OCI-M2 (cell line): ENCODE measurements at regions not wholly inside any gene's neighbourhood (a gene's known extent, or its start where the extent isn't known, plus 50 kb on each side); places are given as distances from the start of the nearest gene placed in this dataset.

ENCODE experiments used
- DNase-seq: peaks from one replicate; lab custom pipeline; 2025; ENCODE audit not compliant: unreplicated experiment; lab: John Stamatoyannopoulos, UW

DNA sequence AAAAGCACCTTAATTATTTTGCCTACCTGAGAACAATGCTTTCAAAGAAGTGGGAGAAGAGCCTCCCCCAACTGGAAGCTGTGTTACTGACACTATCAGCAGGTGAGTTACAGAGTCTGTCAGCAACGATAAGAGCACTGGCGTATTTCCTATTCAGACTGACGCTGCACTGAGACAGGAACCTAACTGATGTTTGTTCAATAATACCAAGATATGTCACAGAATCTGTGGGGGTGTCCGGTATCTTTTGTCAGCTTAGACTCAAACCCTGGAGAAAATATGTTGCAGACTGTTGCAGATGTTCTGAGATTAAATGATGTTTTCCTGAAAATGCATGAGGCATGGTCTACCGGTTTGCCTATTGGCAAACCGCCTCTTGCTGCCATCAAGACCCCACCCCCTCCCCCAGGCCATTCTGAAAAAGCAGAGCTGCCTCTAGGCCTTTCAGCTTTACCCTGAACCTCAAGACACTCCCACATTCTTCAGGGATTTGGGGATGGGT lies 115.2 kb upstream of the KIT start:
- DNase-seq, result peak; percentile 62

DNA sequence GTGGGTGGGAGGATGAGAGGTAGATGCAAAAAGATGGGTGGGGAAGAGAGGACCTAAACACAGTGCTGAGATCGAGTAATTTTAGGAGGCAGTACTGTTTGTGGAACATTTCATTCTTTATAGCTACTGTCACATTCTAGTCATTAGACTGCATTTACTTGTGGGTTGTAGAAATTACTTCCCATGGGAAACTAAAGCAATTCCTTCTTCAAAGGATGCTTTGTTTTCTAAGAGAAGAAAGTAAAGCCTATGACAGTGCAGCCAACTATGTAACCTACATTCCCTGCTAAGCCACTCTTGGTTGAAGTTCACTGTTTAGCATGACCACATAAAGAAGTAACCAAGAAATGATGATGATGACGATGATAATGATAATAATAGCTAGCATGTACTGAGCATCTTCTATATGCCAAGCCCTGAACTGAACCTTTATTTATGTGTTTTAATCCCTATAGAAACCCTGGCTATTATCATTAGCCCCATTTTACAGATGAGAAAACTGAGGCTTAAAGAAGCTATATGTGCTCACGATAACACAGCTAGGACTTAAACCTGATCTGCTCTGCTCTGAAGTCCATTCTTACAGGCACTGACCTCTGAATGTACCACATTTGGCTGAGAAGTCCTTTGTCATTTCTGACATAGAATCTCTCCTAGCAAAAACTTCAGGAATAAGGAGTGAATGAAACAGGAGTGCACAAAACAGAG lies 114.5 kb upstream of the KIT start:
- DNase-seq, result no peak

DNA sequence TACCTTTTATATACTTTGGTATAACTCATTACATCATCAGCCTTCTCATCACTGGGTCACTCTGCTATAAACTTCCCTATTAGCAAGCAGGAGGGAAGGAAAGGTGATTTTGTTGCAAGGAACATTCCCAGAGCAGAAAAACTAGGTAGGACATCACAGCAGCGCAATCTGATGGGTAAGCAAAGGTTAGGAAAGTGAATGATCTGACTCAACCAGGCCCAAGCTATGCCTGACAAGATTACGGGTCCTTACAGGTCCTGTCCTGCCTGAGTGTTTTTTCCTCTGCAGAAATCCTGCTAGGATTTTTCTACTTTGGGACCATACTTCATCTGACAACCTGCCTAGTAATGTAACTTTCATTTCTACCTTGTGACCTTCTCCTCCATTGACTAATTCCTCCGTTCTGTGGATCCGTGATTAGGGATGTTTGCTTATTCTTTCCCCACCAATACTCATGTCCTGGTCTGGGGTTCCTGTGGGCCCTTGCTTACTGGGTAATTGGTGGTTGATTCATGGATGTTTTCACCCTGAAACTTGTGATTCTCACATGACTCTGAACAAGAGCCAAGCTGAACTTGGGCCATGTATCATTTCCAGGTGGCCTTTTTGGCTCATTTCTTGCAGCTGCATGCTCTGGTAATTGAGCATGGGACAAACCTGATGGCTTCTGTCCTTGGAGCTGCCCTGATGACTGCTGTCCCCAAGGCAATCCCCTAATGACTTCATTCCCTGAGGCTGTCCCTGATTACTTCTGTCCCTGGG lies 111.9 kb upstream of the KIT start:
- no peak for DNase-seq

DNA sequence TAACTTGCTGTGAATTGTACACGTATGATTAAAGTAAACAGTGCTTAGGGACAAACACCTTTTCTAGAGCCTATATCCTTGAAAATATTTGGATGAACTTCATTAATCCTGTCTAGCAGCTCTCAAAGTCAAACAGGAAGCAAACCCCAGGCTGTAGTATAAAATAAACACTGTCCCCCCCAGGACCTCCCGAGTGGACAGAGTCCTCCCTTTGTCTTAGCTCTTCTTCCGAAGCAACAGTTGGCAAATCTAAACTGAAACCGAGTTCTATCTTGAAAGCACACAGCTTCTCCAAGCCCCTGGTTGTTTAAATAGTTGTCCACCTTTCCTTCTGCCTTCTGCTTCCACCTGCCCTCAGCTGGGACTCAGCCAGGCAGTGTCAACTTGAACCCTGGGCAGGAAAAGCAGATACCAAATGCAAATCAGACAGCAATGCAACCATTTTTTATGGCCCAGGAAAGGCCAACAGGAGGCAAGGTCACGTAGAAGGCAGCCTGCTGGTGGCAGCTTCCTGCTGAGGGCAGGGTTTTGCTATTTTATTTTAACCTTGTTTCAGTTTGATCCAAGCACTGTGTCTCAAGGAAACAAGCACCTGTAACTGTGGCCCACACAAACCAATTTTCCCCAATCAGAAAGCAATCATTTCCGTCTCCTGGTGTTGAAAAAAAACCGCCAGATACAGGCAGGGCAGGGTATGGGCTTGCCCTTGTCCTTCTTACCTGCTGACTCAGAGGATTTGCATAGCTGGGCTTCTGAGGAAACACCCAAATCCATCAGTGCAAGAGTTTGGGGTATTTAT lies 110.3 kb upstream of the KIT start:
- DNase-seq, result no peak

DNA sequence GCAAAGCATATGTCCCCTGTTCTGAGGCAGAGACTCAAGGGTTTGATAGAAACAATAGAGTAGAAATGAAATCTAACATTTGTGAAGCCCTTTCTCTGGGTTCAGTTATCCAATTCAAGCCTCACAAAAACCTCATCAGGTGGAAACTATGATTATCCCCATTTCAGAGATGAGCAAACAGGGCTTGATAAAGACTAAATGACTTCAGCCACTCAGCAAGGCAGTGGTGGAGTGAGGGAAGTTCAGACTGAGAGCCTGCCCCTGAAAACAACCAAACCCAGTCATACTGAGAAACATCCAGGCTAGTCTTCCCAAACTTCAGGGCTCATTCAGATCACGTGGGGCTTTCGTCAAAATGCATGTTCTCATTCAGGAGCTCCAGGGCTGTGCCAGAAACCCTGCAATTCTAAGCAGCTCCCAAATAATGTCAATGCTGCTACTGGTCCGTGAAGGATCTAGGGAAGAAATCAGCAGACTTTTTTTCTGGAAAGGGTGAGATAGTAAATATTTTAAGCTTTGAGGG lies 109.6 kb upstream of the KIT start:
- DNase-seq, result no peak

DNA sequence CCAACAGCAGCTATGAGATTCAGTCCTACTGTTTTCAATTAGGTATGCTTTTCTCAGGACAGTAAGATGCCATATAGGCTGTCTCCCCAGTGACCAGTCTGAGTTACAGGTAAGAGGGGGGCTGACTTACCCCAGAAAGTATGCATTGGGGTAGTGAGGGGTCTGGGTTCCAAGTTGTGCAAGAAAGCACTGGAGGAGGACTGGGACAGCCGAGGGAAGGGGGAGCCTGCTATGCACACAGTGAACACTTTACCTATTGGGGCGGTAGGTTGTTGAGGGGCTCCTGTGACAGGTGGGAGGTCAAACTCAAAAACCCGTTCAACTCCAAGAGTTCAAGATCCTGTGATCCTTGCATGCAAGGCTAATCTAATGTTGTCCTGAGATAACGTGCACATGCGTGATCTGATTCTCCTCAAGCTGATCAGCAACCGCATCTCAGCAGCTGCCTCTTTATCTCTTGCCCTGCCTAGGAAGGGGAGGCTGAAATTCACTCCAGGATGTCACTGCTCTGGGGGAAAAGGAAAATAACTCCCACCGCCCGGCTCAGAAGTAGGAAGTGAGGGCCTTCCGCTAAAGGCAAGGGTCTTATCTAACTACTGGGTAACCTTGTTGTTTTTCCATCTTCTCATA lies 108.8 kb upstream of the KIT start:
- no peak for DNase-seq

DNA sequence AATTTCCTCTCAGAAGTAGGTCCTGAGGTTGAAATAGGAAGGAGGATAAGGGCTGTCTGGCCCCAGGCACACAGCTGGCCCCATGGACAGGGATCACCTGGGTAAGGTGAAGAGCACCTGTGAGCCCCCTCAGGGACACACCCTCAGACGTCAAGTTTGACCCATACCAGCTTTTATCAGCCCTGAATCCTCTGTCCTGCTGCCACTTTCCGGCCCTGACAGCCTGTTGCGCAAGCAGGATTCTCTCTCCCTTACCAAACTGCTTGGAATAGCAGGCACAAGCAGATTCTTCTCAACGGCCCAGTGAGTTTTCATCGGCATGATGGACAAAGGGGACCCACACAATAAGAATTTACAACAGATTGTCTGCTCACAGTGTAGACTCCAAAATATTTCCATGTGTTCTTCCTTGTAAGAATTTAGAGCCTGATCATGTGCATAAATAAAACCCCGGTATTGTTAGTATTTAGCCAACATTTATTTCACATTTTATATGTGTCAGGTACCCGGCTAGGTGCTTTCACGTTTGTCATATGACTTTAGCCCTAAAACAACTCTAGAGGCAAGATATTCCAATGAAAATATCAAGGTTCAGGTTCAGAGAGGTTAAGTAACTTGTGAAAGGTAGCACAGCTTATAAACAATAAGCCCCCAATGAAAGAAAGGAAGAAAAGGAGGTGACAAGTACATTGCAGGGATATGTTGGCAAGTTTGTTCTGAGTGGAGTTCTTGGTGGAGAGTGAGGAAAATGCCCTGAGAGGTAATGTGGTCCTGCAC lies 107.2 kb upstream of the KIT start:
- DNase-seq, result no peak

DNA sequence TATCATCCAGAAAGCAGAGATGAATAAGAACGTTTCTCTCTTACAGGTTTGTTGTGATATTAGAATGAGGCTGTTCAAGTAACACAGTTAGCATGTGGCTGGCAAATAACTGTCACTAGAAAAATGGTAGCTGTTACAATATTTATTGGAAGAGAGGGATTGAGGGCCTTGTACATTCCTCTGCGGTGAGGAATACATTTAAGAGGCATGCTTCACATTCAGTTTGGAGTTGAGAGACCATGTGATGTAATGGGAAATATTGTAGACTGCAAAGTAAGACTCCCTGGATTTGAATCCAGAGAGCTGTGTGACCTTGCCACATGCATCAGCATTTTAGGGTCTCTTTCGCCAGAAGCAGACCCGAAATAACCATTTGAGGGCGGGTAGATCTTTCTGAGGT lies 104.8 kb upstream of the KIT start:
- no peak for DNase-seq

DNA sequence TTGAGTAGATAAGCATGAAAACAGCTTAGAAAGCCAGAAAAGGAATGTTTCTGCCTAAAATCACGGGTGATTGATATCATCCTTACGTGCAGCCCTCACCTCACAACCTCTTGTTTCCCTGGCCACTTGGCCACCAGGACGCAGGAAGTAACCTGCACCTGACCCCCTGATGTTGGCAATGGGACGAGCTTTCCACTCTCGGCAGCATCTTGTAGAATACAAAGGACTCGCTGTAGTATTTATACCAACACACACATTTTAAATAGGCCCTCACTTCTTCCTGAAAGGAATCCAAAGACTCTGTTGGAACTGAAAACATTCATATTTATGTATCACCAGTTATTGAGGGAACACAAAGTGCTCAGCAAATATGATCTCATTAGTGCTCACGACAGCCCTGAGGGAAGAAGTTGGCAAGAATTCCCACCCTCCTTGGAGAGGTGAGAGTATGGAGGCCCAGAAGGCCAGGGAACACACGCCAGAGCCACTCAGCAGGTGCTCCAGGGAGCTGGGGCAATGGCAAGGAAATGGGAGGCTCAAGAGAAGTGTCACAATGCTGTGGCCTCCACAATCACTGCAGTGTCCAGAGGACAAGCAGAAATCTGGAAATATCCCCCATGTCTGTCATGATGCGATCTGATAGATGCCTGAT lies 103.3 kb upstream of the KIT start:
- DNase-seq, result no peak

DNA sequence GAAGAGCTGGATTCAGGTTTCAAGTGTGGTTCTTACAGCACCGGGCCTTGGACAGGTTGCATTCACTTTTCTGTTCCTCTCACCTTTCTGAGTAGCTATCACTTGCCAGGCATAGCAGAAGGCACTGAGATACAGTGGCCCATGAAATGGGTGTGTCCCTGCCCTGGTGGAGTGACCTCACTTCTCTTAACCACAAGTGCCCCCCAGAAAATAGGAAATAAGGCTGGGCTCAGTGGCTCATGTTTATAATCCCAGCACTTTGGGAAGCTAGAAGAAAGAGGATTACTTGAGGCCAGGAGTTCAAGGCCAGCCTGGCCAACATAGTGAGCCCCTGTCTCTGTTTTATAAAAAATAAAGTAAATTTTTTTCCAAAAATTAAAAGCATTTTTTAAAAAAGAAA lies 101.7 kb upstream of the KIT start:
- no peak for DNase-seq

DNA sequence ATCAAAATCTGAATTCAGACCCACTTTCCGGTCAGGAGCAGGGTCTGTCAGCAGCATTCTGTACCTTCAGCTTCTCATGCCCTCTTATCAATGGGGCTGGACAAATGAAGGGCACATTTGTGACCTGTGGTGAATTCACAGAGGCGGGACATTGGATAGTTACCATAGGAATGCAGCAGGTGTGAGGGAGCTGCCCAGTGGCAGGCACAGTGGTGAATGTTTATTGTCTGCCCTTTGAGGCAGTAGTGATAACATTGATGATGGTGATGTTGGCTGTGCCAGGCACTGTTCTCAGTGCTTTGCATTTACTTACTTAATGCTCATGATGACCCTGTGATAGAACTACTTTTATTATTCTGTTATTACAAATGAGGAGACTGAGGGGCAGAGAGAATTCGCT lies 101.2 kb upstream of the KIT start:
- DNase-seq, result no peak

DNA sequence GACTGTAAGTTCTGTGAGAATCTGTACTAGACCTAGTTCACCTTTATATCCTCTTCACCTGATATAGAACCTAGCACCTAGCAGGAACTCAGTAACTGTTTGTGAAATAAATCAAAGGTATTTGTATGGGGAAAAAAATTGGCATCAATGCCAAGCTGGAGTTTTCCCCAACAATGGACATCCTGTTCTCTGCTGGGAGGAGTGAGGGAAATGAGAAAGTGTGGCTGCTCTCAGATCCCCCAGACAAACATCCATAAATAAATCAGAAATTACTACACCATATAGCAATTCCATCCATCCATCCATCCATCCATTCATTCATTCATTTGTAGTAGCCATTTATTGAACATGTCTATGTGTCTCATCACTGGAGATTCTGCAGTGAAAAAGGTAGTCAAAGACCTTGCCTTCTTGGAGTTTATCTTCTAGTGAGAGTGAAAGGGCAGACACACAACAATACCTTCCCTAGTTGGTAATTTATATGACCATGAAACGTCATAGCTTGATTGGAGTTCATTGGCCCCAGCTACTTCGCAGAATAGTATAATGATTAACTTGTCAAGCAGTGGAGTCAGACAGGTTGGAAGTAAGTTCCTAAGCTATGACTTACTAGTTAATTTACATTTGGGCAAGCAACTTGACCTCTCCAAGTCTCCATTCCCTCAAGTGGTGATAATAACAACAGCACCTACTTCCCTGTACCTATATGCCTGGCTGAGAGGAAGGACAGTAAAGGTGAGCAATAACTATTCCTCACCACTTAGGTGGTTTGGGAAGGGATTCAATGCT lies 98.7 kb upstream of the KIT start:
- DNase-seq, result no peak

DNA sequence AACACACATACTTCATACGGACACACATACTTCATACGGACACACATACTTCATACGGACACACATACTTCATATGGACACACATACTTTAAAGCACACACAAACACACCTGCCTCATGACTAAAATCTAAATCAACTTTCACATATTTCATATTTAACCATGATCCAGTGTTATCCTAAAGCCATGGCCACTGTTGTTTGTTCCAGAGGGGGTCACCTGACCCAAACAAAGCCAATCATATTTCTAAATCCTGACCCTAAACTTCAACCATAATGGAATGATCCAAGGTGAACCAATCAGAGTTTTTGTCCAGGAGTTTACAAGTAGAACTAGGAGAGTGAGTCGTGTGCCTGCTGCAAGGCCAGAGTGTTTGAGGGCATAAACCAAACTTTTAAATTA lies 97.2 kb upstream of the KIT start:
- DNase-seq, result no peak

DNA sequence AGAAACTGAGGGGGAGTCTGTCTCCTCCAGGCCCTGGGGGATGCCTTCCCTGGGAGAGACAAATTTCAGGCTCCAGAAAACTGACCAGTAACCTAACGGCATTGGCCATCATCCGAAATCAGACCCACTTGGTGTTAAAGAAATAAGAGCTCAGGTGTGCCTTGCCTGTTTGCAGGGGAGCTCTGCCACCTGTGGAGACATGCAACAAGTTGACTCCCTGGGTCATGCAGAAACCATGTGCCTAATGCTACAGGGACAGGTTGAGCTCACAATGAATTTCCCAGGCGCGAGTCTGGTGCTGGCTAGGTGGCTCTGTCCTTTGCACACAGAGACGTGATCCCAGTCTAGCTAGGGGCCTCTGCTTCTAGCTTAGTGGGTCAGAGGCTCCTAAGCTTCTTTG lies 95.8 kb upstream of the KIT start:
- no peak for DNase-seq

DNA sequence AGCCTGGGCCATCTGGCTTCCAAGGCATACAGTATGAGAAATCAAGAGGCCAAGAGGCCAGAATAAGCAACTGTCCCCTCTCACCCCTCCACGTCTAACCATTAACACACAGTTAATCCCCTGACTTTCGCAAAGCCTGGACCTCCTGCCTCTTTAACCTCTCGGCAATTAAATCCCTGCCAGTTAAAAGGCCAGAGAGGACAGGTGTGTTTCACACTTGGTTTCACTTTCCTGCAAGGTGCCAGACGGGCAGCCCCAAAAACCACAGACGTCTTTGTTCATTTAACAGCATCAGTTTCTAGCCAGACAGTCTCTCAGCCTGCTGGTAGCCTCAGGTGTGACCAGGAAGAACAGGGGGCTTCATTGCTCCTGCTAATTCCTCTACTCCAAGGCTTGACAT lies 91.1 kb upstream of the KIT start:
- DNase-seq, result no peak

DNA sequence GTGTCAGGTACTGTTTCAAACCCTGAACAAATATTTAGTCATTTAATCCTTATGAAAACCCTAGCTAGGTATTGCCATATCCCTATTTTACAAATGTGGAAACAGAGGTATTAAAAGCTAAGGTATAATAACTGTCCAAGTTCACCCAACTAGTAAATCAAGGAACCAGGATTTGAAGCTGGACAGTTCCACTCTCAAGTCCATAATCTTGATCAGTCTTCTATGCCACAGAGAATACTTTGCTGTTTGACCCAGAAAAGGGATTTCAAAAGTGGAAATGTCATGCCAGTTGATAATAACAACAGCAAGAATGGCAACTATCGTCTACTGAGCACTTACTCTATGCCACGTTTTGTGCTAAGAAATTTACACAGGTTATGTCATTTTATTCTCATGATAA lies 90.4 kb upstream of the KIT start:
- no peak for DNase-seq

DNA sequence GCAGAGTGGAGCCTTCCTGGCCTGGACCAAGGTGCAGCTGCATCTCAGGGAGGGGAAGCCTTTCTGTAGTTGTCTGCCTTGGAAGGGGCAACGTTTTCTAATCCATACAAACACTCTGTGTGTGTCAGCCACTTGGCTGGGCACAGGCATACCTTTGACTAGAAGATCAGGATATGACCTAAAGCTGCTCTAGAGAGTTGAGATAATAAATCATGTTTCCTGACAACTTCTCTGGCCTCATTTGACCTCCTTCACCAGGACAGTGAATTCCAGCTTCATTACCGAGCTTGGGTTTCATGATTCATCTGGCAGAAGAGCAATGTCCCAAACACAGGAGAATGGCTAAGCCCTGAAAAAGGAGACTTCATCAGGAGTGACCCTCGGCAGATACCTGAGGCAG lies 89.6 kb upstream of the KIT start:
- DNase-seq, result no peak

DNA sequence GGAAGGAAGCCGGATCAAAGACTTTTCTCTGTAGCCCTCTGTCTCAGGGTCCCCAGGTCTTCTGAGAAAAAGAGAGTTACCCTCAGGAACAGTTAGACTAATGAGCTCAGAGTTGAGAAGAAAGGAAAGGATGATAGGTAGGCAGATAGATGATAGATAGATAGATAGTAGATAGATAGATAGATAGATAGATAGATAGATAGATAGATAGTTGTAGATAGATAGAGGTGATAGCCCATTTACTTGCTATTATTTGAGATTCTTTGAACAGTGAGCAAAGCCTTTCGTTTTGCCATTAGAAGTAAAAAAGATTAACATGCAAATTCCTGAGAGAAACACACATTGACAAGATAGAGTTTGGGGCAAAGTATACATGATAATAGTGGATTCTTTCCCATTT lies 86.9 kb upstream of the KIT start:
- DNase-seq, result no peak
